Ascending aorta (tissue), 2 donors: ENCODE measurements at regions not wholly inside any gene's neighbourhood (a gene's known extent, or its start where the extent isn't known, plus 50 kb on each side); places are given as distances from the start of the nearest gene placed in this dataset.

Source experiments
- DNase-seq, 2 donors: peaks; one replicate each; pipeline ENCODE4 v3.0.0-alpha.2; 2019; ENCODE audit warnings: low spot score in 2 of 2
- H3K27ac ChIP-seq, 2 donors: fragments of 200-600 bp; sonication (generic); one replicate each; pipeline ENCODE4 v1.5.1; 2016 to 2017; ENCODE audit warnings: mild to moderate bottlenecking in 1 of 2
- H3K27me3 ChIP-seq: fragments of 200-600 bp; sonication (generic); one replicate; pipeline ENCODE4 v1.5.1; 2017
- H3K36me3 ChIP-seq, 2 donors: fragments of 200-600 bp; sonication (generic); one replicate each; pipeline ENCODE4 v1.5.1; 2016
- H3K4me1 ChIP-seq, 2 donors: fragments of 200-600 bp; sonication (generic); one replicate each; pipeline ENCODE4 v1.5.1; 2016 to 2017; ENCODE audit warnings: mild to moderate bottlenecking in 1 of 2
- H3K4me3 ChIP-seq, 2 donors: fragments of 200-600 bp; sonication (generic); one replicate each; pipeline ENCODE4 v1.5.1; 2016 to 2017; ENCODE audit warnings: mild to moderate bottlenecking in 1 of 2
- H3K9me3 ChIP-seq, 2 donors: fragments of 200-600 bp; sonication (generic); one replicate each; pipeline ENCODE4 v1.5.1; 2016
- intact Hi-C: fragments of 100-400 bp; cut with DNase I; formaldehyde crosslinking; loops from one replicate; pipeline ENCODE4 v1.15.1; 2023
- TF ChIP-seq, protein P1 (sequence below), 3 experiments: fragments of 200-600 bp in 2 of 3; fragments of 450-650 bp in 1 of 3; sonication (generic) in 2 of 3; IDR thresholded peaks; one replicate each; pipeline ENCODE4 v1.5.1; 2016 to 2019; ENCODE audit warnings: antibody characterized with exemption in 3 of 3, mild to moderate bottlenecking in 1 of 3, moderate library complexity in 1 of 3

GRCh38 chr2:83859553-83859952 is 599.5 kb downstream of the SUCLG1 start:
- Histone ChIP-seq H3K36me3 (no peaks in the 10 kb centered on the region), H3K27ac (no peak overlapping the region), H3K9me3 (no peaks in the 10 kb centered on the region), H3K4me1 (no peaks in the 10 kb centered on the region), H3K4me3 (no peak overlapping the region), H3K27me3 (no peaks in the 10 kb centered on the region)
- intact Hi-C loops: no loop called here
- DNase-seq: no peak
- TF ChIP-seq, protein P1, sequence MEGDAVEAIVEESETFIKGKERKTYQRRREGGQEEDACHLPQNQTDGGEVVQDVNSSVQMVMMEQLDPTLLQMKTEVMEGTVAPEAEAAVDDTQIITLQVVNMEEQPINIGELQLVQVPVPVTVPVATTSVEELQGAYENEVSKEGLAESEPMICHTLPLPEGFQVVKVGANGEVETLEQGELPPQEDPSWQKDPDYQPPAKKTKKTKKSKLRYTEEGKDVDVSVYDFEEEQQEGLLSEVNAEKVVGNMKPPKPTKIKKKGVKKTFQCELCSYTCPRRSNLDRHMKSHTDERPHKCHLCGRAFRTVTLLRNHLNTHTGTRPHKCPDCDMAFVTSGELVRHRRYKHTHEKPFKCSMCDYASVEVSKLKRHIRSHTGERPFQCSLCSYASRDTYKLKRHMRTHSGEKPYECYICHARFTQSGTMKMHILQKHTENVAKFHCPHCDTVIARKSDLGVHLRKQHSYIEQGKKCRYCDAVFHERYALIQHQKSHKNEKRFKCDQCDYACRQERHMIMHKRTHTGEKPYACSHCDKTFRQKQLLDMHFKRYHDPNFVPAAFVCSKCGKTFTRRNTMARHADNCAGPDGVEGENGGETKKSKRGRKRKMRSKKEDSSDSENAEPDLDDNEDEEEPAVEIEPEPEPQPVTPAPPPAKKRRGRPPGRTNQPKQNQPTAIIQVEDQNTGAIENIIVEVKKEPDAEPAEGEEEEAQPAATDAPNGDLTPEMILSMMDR (IDR thresholded peaks at IDR 0.05): no peak

- H3K27me3 ChIP-seq: no peaks in the 10 kb centered on the region
- no peaks in the 10 kb centered on the region for H3K4me1 ChIP-seq
- no peak for DNase-seq
- H3K9me3 ChIP-seq: no peaks in the 10 kb centered on the region
- no peak overlapping the region for H3K27ac ChIP-seq
- TF ChIP-seq, protein P1 (IDR thresholded peaks at IDR 0.05): no peak
- intact Hi-C loops: loop anchor here (2.0 kb wide), 1 partner anchor 18 kb away; no protein-coding TSS in a partner anchor
- H3K4me3 ChIP-seq: no peak overlapping the region
- no peaks in the 10 kb centered on the region for H3K36me3 ChIP-seq
These were observed 608.0 kb downstream of the SUCLG1 start for GRCh38 chr2:83851066-83851465.

- Histone ChIP-seq H3K27ac (no peak overlapping the region), H3K4me1 (no peaks in the 10 kb centered on the region), H3K27me3 (no peaks in the 10 kb centered on the region), H3K4me3 (no peak overlapping the region), H3K9me3 (no peaks in the 10 kb centered on the region), H3K36me3 (no peaks in the 10 kb centered on the region)
- TF ChIP-seq, protein P1 (IDR thresholded peaks at IDR 0.05): no peak
- intact Hi-C loops: loop anchor here (2.0 kb wide), 1 partner anchor 17 kb away; no protein-coding TSS in a partner anchor
- no peak for DNase-seq
These were observed 608.9 kb downstream of the SUCLG1 start for GRCh38 chr2:83850071-83850725.

GRCh38 chr2:83844490-83844889 is 614.6 kb downstream of the SUCLG1 start:
- DNase-seq: no peak
- intact Hi-C loops: no loop called here
- no peaks in the 10 kb centered on the region for H3K4me1 ChIP-seq
- H3K27ac ChIP-seq: no peak overlapping the region
- no peaks in the 10 kb centered on the region for H3K9me3 ChIP-seq
- H3K4me3 ChIP-seq: no peak overlapping the region
- no peaks in the 10 kb centered on the region for H3K27me3 ChIP-seq
- no peaks in the 10 kb centered on the region for H3K36me3 ChIP-seq
- TF ChIP-seq, protein P1 (IDR thresholded peaks at IDR 0.05): no peak

- Histone ChIP-seq H3K27ac (no peak overlapping the region), H3K4me1 (no peaks in the 10 kb centered on the region), H3K36me3 (no peaks in the 10 kb centered on the region), H3K4me3 (no peak overlapping the region), H3K27me3 (no peaks in the 10 kb centered on the region), H3K9me3 (no peaks in the 10 kb centered on the region)
- DNase-seq: no peak
- intact Hi-C loops: no loop called here
- TF ChIP-seq, protein P1 (IDR thresholded peaks at IDR 0.05): no peak
These were observed 616.7 kb downstream of the SUCLG1 start for GRCh38 chr2:83842421-83842820.

- DNase-seq: no peak
- no peaks in the 10 kb centered on the region for H3K36me3 ChIP-seq
- TF ChIP-seq, protein P1 (IDR thresholded peaks at IDR 0.05): no peak
- H3K27ac ChIP-seq: no peak overlapping the region
- no peaks in the 10 kb centered on the region for H3K27me3 ChIP-seq
- intact Hi-C loops: no loop called here
- H3K9me3 ChIP-seq: no peaks in the 10 kb centered on the region
- H3K4me3 ChIP-seq: no peak overlapping the region
- no peaks in the 10 kb centered on the region for H3K4me1 ChIP-seq
These were observed 621.3 kb downstream of the SUCLG1 start for GRCh38 chr2:83837823-83838222.
